Liver (tissue), 8 donors: ENCODE measurements at regions not wholly inside any gene's neighbourhood (a gene's known extent, or its start where the extent isn't known, plus 50 kb on each side); places are given as distances from the start of the nearest gene placed in this dataset.

Experiments
- DNase-seq: peaks from one replicate; pipeline ENCODE4 v3.0.0-alpha.2; 2017; ENCODE audit warnings: low spot score
- H3K27ac ChIP-seq, 2 donors: one replicate each; pipeline ENCODE4 v1.7.0; 2013; ENCODE audit warnings: inconsistent platforms in 2 of 2, low read length in 2 of 2, control low read depth in 1 of 2, low read depth in 1 of 2, mild to moderate bottlenecking in 1 of 2
- H3K27me3 ChIP-seq, 4 donors: one replicate each; pipeline versions ENCODE4 v1.6.1 to v1.7.0; 2013; ENCODE audit warnings: low read length in 3 of 4, inconsistent platforms in 1 of 4, mild to moderate bottlenecking in 1 of 4, moderate library complexity in 1 of 4; ENCODE audit not compliant: control insufficient read depth in 4 of 4, insufficient read depth in 4 of 4
- H3K36me3 ChIP-seq, 4 donors: one replicate each; pipeline versions ENCODE4 v1.6.1 to v1.7.0; 2013; ENCODE audit warnings: low read length in 3 of 4, mild to moderate bottlenecking in 3 of 4, low read depth in 1 of 4, moderate library complexity in 1 of 4; ENCODE audit not compliant: control insufficient read depth in 4 of 4, insufficient read depth in 3 of 4
- H3K4me1 ChIP-seq, 4 donors: one replicate each; pipeline versions ENCODE4 v1.6.1 to v1.7.0; 2013; ENCODE audit warnings: low read length in 3 of 4, mild to moderate bottlenecking in 3 of 4, moderate library complexity in 1 of 4; ENCODE audit not compliant: control insufficient read depth in 4 of 4, insufficient read depth in 4 of 4
- H3K4me3 ChIP-seq, 3 donors: one replicate each; pipeline versions ENCODE4 v1.6.1 to v1.7.0; 2013; ENCODE audit warnings: low read length in 3 of 3, control low read depth in 1 of 3, low read depth in 1 of 3, mild to moderate bottlenecking in 1 of 3
- H3K9ac ChIP-seq, 2 donors: one replicate each; pipeline ENCODE4 v1.7.0; 2013; ENCODE audit warnings: low read length in 2 of 2, mild to moderate bottlenecking in 2 of 2, moderate library complexity in 2 of 2, control low read depth in 1 of 2, low read depth in 1 of 2
- H3K9me3 ChIP-seq, 4 donors: one replicate each; pipeline versions ENCODE4 v1.6.1 to v1.7.0; 2013; ENCODE audit warnings: low read length in 3 of 4; ENCODE audit not compliant: control insufficient read depth in 4 of 4
- ATF3 ChIP-seq: IDR thresholded peaks from 2 replicates; pipeline ENCODE4 v1.6.1; 2016; ENCODE audit warnings: antibody characterized with exemption
- CTCF ChIP-seq: fragments of 150-350 bp; IDR thresholded peaks from 2 replicates; pipeline ENCODE4 v1.5.1; 2017; ENCODE audit warnings: improper control_type of control experiment, low read depth, low read length; ENCODE audit not compliant: missing input control
- EGR1 ChIP-seq, 2 donors: IDR thresholded peaks; 2 replicates each; pipeline ENCODE4 v1.6.1; 2016 to 2018; ENCODE audit warnings: antibody characterized with exemption in 2 of 2, low read depth in 2 of 2
- FOXA1 ChIP-seq: IDR thresholded peaks from 2 replicates; pipeline ENCODE4 v1.6.1; 2016; ENCODE audit warnings: antibody characterized with exemption
- FOXA2 ChIP-seq: IDR thresholded peaks from 2 replicates; pipeline ENCODE4 v1.6.1; 2016; ENCODE audit warnings: antibody characterized with exemption
- GABPA ChIP-seq, 2 donors: IDR thresholded peaks in 1 of 2; conservative IDR thresholded peaks in 1 of 2; 2 replicates each; pipeline ENCODE4 v1.6.1; 2016; ENCODE audit warnings: antibody characterized with exemption in 2 of 2, mild to moderate bottlenecking in 1 of 2, moderate library complexity in 1 of 2
- HNF4A ChIP-seq, 2 donors: conservative IDR thresholded peaks; 2 replicates each; pipeline ENCODE4 v1.6.1; 2016; ENCODE audit warnings: antibody characterized with exemption in 2 of 2, mild to moderate bottlenecking in 2 of 2
- HNF4G ChIP-seq: IDR thresholded peaks from 2 replicates; pipeline ENCODE4 v1.6.1; 2016; ENCODE audit warnings: antibody characterized with exemption
- JUND ChIP-seq, 2 donors: IDR thresholded peaks; 2 replicates each; pipeline ENCODE4 v1.6.1; 2016; ENCODE audit warnings: antibody characterized with exemption in 2 of 2
- MAX ChIP-seq: IDR thresholded peaks from 2 replicates; pipeline ENCODE4 v1.6.1; 2016; ENCODE audit warnings: antibody characterized with exemption
- NR2F2 ChIP-seq: IDR thresholded peaks from 2 replicates; pipeline ENCODE4 v1.6.1; 2016; ENCODE audit warnings: antibody characterized with exemption
- RAD21 ChIP-seq, 2 donors: IDR thresholded peaks; 2 replicates each; pipeline ENCODE4 v1.6.1; 2016; ENCODE audit warnings: antibody characterized with exemption in 2 of 2, mild to moderate bottlenecking in 2 of 2
- REST ChIP-seq: IDR thresholded peaks from 2 replicates; pipeline ENCODE4 v1.6.1; 2016; ENCODE audit warnings: antibody characterized with exemption, mild to moderate bottlenecking
- RXRA ChIP-seq, 2 donors: IDR thresholded peaks; 2 replicates each; pipeline ENCODE4 v1.6.1; 2017 to 2018; ENCODE audit warnings: antibody characterized with exemption in 2 of 2, mild to moderate bottlenecking in 1 of 2
- SP1 ChIP-seq: IDR thresholded peaks from 2 replicates; pipeline ENCODE4 v1.6.1; 2018; ENCODE audit warnings: antibody characterized with exemption, mild to moderate bottlenecking
- TAF1 ChIP-seq: conservative IDR thresholded peaks from 2 replicates; pipeline ENCODE4 v1.6.1; 2016; ENCODE audit warnings: antibody characterized with exemption, mild to moderate bottlenecking
- YY1 ChIP-seq: IDR thresholded peaks from 2 replicates; pipeline ENCODE4 v1.6.1; 2016; ENCODE audit warnings: antibody characterized with exemption, mild to moderate bottlenecking
- ZBTB33 ChIP-seq: IDR thresholded peaks from 2 replicates; pipeline ENCODE4 v1.6.1; 2016; ENCODE audit warnings: antibody characterized with exemption
- WGBS: extraction: QIAGEN DNeasy Blood & Tissue Kit; methylation state at CpG from one replicate; pipeline ENCODE4 v1.1.7; 2013; 5-methylcytosine and 5-hydroxymethylcytosine counted together
- donor health status: healthy.
- donor health status: healthy.
- donor health status: healthy.
- donor health status: healthy.
- donor health status: healthy.

- no peaks in the 10 kb centered on the region for H3K4me1 ChIP-seq
- H3K4me3 ChIP-seq: no peak overlapping the region
- 51% methylated on average over 2 of the region's 2 CpGs for WGBS
- no peaks in the 10 kb centered on the region for H3K27me3 ChIP-seq
- no peak overlapping the region for H3K9ac ChIP-seq
- H3K9me3 ChIP-seq: no peaks in the 10 kb centered on the region
- no peak overlapping the region for H3K27ac ChIP-seq
- TF ChIP-seq REST (no peak), SP1 (no peak), HNF4A (conservative IDR thresholded peaks at IDR 0.05) (no peak), JUND (IDR thresholded peaks at IDR 0.05) (no peak), RAD21 (IDR thresholded peaks at IDR 0.05) (no peak), GABPA (IDR thresholded peaks at IDR 0.05 in 1 of 2, conservative IDR thresholded peaks at IDR 0.05 in 1 of 2) (no peak), EGR1 (IDR thresholded peaks at IDR 0.05; ENCODE audit: low read depth in 2 of 2) (no peak), HNF4G (no peak), CTCF (no peak), FOXA2 (no peak), FOXA1 (no peak), MAX (no peak), TAF1 (no peak), YY1 (no peak), RXRA (IDR thresholded peaks at IDR 0.05) (no peak), ZBTB33 (no peak), NR2F2 (no peak), ATF3 (no peak)
- DNase-seq: no peak
- no peaks in the 10 kb centered on the region for H3K36me3 ChIP-seq
Observed at GRCh38 chr12:45138609-45139008, 77.3 kb upstream of the ANO6 start.

- Histone ChIP-seq H3K4me3 (no peak overlapping the region), H3K4me1 (no peaks in the 10 kb centered on the region), H3K9me3 (peaks cover 0 to 12% (median 3%) of the 10 kb centered on the region in 4 donors), H3K36me3 (no peaks in the 10 kb centered on the region), H3K27me3 (no peaks in the 10 kb centered on the region), H3K9ac (no peak overlapping the region), H3K27ac (no peak overlapping the region)
- no peak for DNase-seq
- 84% methylated on average over 1 of the region's 1 CpG for WGBS
- TF ChIP-seq FOXA1: no peak
- TF ChIP-seq RXRA (IDR thresholded peaks at IDR 0.05): no peak
- TF ChIP-seq MAX: no peak
- no peak for TF ChIP-seq EGR1 (IDR thresholded peaks at IDR 0.05; ENCODE audit: low read depth in 2 of 2)
Observed at GRCh38 chr12:45148006-45148405, 67.9 kb upstream of the ANO6 start.
